CD4-positive, alpha-beta T cell treated with Interleukin-6 at 100 ng/mL for 8 hours (primary cell): ENCODE measurements at regions not wholly inside any gene's neighbourhood (a gene's known extent, or its start where the extent isn't known, plus 50 kb on each side); places are given as distances from the start of the nearest gene placed in this dataset.

Experiments used
- DNase-seq: peaks from one replicate; pipeline ENCODE4 v3.0.0-alpha.2; 2020; ENCODE audit warnings: mixed read lengths, low spot score

GRCh38 chr3:193827040-193827669, 234.1 kb downstream of the OPA1 start:
- DNase-seq, result no peak

- DNase-seq, result no peak
Measured at GRCh38 chr3:193827871-193828270, 234.9 kb downstream of the OPA1 start.

GRCh38 chr3:193828477-193828876, 235.5 kb downstream of the OPA1 start:
- DNase-seq, result no peak

- DNase-seq, result no peak
Measured at GRCh38 chr3:193829781-193830180, 236.8 kb downstream of the OPA1 start.

- no peak for DNase-seq
Measured at GRCh38 chr3:193830791-193831191, 237.8 kb downstream of the OPA1 start.

GRCh38 chr3:193831495-193832455, 238.8 kb downstream of the OPA1 start:
- DNase-seq, result no peak

GRCh38 chr3:193832833-193833413, 239.9 kb downstream of the OPA1 start:
- DNase-seq, result no peak

GRCh38 chr3:193833592-193833991, 240.6 kb downstream of the OPA1 start:
- DNase-seq, result no peak

- DNase-seq, result no peak
Measured at GRCh38 chr3:193835414-193835813, 242.4 kb downstream of the OPA1 start.

GRCh38 chr3:193836511-193836910, 243.5 kb downstream of the OPA1 start:
- no peak for DNase-seq

GRCh38 chr3:193836918-193837317, 243.9 kb downstream of the OPA1 start:
- DNase-seq, result no peak

GRCh38 chr3:193837347-193837827, 244.4 kb downstream of the OPA1 start:
- DNase-seq, result no peak

GRCh38 chr3:193840111-193840641, 247.2 kb downstream of the OPA1 start:
- DNase-seq, result no peak

- DNase-seq, result no peak
Measured at GRCh38 chr3:193841581-193841980, 248.6 kb downstream of the OPA1 start.

- DNase-seq, result no peak
Measured at GRCh38 chr3:193842029-193842798, 249.2 kb downstream of the OPA1 start.

GRCh38 chr3:193842832-193843473, 249.9 kb downstream of the OPA1 start:
- no peak for DNase-seq

GRCh38 chr3:193843474-193844301, 250.7 kb downstream of the OPA1 start:
- DNase-seq, result no peak

- no peak for DNase-seq
Measured at GRCh38 chr3:193844472-193844871, 251.5 kb downstream of the OPA1 start.

GRCh38 chr3:193845144-193845543, 252.1 kb downstream of the OPA1 start:
- no peak for DNase-seq

GRCh38 chr3:193846569-193846968, 253.6 kb downstream of the OPA1 start:
- DNase-seq, result no peak
